ENCODE measurements at regions not wholly inside any gene's neighbourhood (a gene's known extent, or its start where the extent isn't known, plus 50 kb on each side); places are given as distances from the start of the nearest gene placed in this dataset.
"Not testable (repeated sequence)": the region's sequence is repeated elsewhere in the genome, so short reads cannot be mapped to it uniquely, and the experiment has no call there.

DNA sequence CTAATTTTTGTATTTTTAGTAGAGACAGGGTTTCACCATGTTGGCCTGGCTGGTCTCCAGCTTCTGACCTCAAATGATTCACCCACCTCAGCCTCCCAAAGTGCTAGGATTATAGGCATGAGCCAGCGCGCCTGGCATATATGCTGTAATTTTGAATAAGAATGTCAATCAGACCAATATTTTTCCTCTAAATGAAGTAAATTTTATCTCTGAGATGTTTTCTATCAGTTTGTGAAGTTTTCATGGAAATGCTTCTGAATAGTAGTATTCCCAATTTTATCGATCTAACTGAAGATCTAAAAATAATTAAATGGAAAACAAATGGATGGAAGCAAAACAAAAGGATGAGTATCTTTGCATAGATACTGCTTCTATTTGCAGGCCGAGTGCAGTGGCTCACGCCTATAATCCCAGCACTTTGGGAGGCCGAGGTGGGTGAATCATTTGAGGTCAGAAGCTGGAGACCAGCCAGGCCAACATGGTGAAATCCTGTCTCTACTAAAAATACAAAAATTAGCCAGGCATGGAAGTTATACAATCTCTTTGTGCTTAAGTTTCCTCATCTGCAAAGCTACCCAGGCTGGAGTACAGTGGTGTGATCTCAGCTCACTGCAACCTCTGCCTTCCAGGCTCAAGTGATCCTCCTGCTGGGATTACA is 103.9 kb upstream of the RAP2B start:
- Histone ChIP-seq H2AFZ (ENCODE audit: low read depth, low read length, poor library complexity, severe bottlenecking) (peak overlapping the region; percentile 88), H3K4me3 (replicated peaks in 1 of 2; ENCODE audit: low read depth in 1 of 2, low read length in 2 of 2) (peak overlapping the region in 1 of 2 experiments; percentile 31; a peak in 1 of 4 replicates), H3K4me1 (ENCODE audit: control insufficient read depth in 1 of 2, insufficient read depth in 2 of 2, low read length in 2 of 2) (peaks cover 6 to 32% of the 10 kb centered on the region in 2 experiments), H3K9ac (ENCODE audit: low read length) (peak overlapping the region; percentile 34; the same call in 1 of the 2 replicates), H3K27ac (ENCODE audit: low read depth, low read length) (peak overlapping the region; percentile 62), H3K4me2 (ENCODE audit: low read length) (peak overlapping the region; percentile 58)
- DNase-seq (ENCODE audit: low read depth, low spot score); H4K20me1 ChIP-seq (ENCODE audit: insufficient read depth); H3K9me2 ChIP-seq (ENCODE audit: insufficient read depth); H3K79me2 ChIP-seq (ENCODE audit: insufficient read depth, low read length); RAD21 ChIA-PET (ENCODE audit: low non-redundant PET in 1 of 2, low total read pairs in 2 of 2, uncharacterized antibody in 2 of 2, unreplicated experiment in 2 of 2); H3K36me3 ChIP-seq (ENCODE audit: control insufficient read depth in 1 of 2, insufficient read depth in 2 of 2, low read length in 2 of 2); CTCF ChIA-PET; H3K9me3 ChIP-seq (ENCODE audit: control insufficient read depth in 1 of 2, insufficient read depth in 1 of 2, low read depth in 1 of 2, low read length in 2 of 2); BruUV-seq (replicated peaks); intact Hi-C loops (cut with micrococcal nuclease); H3K27me3 ChIP-seq (ENCODE audit: insufficient read depth, low read length): not testable (repeated sequence)
- TF ChIP-seq SRF (IDR thresholded peaks at IDR 0.05; ENCODE audit: low read depth) (peak; percentile 21; the same call in 1 of the 2 replicates), FOSL1 (IDR thresholded peaks at IDR 0.05; ENCODE audit: low read depth) (peak; percentile 45; the same call in 1 of the 2 replicates), CEBPB (IDR thresholded peaks at IDR 0.05; ENCODE audit: low read depth) (peak; percentile 53; the same call in 1 of the 2 replicates), JUND (IDR thresholded peaks at IDR 0.05) (peak; percentile 57), SIN3A (IDR thresholded peaks at IDR 0.05; ENCODE audit: low read depth) (0 out of 2 replicates have a peak, but pooled peaks have one; percentile 23), POLR2AphosphoS5 (IDR thresholded peaks at IDR 0.05; ENCODE audit: low read depth, low read length) (peak; percentile 18; the same call in 1 of the 2 replicates)
- TF ChIP-seq, protein P1, sequence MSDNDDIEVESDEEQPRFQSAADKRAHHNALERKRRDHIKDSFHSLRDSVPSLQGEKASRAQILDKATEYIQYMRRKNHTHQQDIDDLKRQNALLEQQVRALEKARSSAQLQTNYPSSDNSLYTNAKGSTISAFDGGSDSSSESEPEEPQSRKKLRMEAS (IDR thresholded peaks at IDR 0.05): peak; percentile 53; the same call in 1 of the 2 replicates
- POLR2A ChIA-PET: interaction anchor here (1.7 kb wide), 1 partner anchor 103 kb away, joined by 5 read pairs; no protein-coding TSS in a partner anchor
- ATAC-seq: peak; percentile 80

GRCh38 chr3:153060346-153060745 is 101.7 kb upstream of the RAP2B start:
- Histone ChIP-seq H3K27ac (ENCODE audit: low read depth, low read length) (no peak overlapping the region), H3K9me3 (ENCODE audit: control insufficient read depth in 1 of 2, insufficient read depth in 1 of 2, low read depth in 1 of 2, low read length in 2 of 2) (no peaks in the 10 kb centered on the region)
- TF ChIP-seq CBX3 (IDR thresholded peaks at IDR 0.05; ENCODE audit: low read depth) (no peak), CEBPB (IDR thresholded peaks at IDR 0.05; ENCODE audit: low read depth) (no peak), FOSL1 (IDR thresholded peaks at IDR 0.05; ENCODE audit: low read depth) (no peak), REST (IDR thresholded peaks at IDR 0.05; ENCODE audit: low read depth) (no peak), ELF1 (IDR thresholded peaks at IDR 0.05; ENCODE audit: borderline replicate concordance, low read depth) (no peak), EZH2phosphoT487 (IDR thresholded peaks at IDR 0.05; ENCODE audit: borderline replicate concordance) (no peak), EGR1 (IDR thresholded peaks at IDR 0.05; ENCODE audit: low read depth) (no peak), SP1 (IDR thresholded peaks at IDR 0.05; ENCODE audit: low read depth) (no peak), SIN3A (IDR thresholded peaks at IDR 0.05; ENCODE audit: low read depth) (no peak), ZBTB33 (IDR thresholded peaks at IDR 0.05; ENCODE audit: extremely low read depth, insufficient replicate concordance, low read length) (no peak), RAD21 (IDR thresholded peaks at IDR 0.05; ENCODE audit: low read depth) (no peak), EZH2 (IDR thresholded peaks at IDR 0.05) (no peak)

More at GRCh38 chr3:153060346-153060745, 101.7 kb upstream of the RAP2B start:
- ChIA-PET RAD21 (ENCODE audit: low non-redundant PET in 1 of 2, low total read pairs in 2 of 2, uncharacterized antibody in 2 of 2, unreplicated experiment in 2 of 2) (no interaction called here), CTCF (no interaction called here), POLR2A (no interaction called here)
- H4K20me1 ChIP-seq (ENCODE audit: insufficient read depth): no peaks in the 10 kb centered on the region
- no TSS peak for BruUV-seq (replicated peaks)
- no peak overlapping the region for H3K9ac ChIP-seq (ENCODE audit: low read length)
- H3K27me3 ChIP-seq (ENCODE audit: insufficient read depth, low read length): no peaks in the 10 kb centered on the region
- H3K79me2 ChIP-seq (ENCODE audit: insufficient read depth, low read length): no peaks in the 10 kb centered on the region
- H3K4me2 ChIP-seq (ENCODE audit: low read length): no peak overlapping the region
- no peak overlapping the region for H3K4me3 ChIP-seq (replicated peaks in 1 of 2; ENCODE audit: low read depth in 1 of 2, low read length in 2 of 2)
- ATAC-seq (no peak), DNase-seq (ENCODE audit: low read depth, low spot score) (no peak)
- peaks cover 6 to 25% of the 10 kb centered on the region in 2 experiments for H3K4me1 ChIP-seq (ENCODE audit: control insufficient read depth in 1 of 2, insufficient read depth in 2 of 2, low read length in 2 of 2)
- no peaks in the 10 kb centered on the region for H3K36me3 ChIP-seq (ENCODE audit: control insufficient read depth in 1 of 2, insufficient read depth in 2 of 2, low read length in 2 of 2)
- no peaks in the 10 kb centered on the region for H3K9me2 ChIP-seq (ENCODE audit: insufficient read depth)
- peak overlapping the region; percentile 23 for H2AFZ ChIP-seq (ENCODE audit: low read depth, low read length, poor library complexity, severe bottlenecking)
- intact Hi-C loops (cut with micrococcal nuclease): no loop called here
